ENCODE measurements at regions not wholly inside any gene's neighbourhood (a gene's known extent, or its start where the extent isn't known, plus 50 kb on each side); places are given as distances from the start of the nearest gene placed in this dataset.

- no peak for DNase-seq
Measured at GRCh38 chr5:133705331-133705730, 93.0 kb upstream of the FSTL4 start.

- no peak for DNase-seq
Measured at GRCh38 chr5:133704411-133704810, 92.1 kb upstream of the FSTL4 start.

DNA sequence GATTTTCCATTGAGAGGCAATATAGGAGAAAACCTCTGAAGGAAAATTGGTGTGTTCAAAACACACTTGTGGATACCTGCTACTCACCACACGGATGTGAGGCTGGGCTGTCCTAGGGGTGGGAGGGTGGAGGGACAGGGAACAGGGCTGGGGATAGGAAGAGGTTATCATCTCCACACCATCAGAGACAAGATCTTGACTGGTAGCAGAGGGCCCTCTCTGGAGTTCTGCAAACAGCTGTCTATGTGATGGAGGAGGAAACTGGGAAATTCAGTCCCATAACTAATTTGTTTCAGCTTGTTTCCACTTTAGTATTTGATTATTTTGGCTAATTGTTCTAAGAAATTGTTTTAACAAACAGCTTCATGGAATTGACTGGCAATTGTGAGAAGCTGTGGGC, 91.6 kb upstream of the FSTL4 start:
- DNase-seq = no peak

GRCh38 chr5:133702791-133703770, 90.7 kb upstream of the FSTL4 start:
- no peak for DNase-seq

DNA sequence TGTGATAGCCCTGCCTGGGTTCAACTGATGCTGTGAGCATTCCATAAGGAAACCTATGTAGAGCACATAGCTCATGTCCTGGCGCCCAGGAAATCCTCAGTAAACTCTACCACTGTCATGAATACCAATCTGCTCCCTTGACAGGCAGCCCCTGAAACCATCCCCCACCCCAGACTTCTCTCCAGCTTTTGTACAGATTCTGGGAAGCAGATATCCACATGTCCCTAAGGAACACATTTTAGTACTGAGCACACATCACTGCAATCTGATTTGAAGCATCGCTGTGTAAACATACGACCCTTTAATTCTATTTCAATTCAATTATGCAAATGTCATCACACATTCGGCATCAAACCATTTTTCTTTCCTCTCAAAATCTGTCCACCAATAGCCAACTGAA, 89.5 kb upstream of the FSTL4 start:
- DNase-seq = no peak

- no peak for DNase-seq
Measured at GRCh38 chr5:133700251-133700650, 87.9 kb upstream of the FSTL4 start.

- no peak for DNase-seq
Measured at GRCh38 chr5:133698646-133699526, 86.5 kb upstream of the FSTL4 start.

DNA sequence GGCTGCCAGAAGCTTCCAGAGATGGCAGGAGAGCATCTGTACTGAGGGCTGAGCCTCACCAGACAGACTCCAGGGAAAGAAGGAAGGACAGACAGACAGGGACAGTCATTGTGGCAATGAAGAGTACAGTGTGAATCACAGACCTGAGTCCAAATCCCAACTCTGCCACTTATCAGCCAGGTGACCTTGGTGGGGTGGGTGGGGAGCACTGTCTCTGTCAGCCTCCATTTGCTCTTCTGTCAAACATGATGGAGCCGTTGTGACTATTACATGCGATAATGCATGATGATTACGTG, 85.9 kb upstream of the FSTL4 start:
- no peak for DNase-seq

DNA sequence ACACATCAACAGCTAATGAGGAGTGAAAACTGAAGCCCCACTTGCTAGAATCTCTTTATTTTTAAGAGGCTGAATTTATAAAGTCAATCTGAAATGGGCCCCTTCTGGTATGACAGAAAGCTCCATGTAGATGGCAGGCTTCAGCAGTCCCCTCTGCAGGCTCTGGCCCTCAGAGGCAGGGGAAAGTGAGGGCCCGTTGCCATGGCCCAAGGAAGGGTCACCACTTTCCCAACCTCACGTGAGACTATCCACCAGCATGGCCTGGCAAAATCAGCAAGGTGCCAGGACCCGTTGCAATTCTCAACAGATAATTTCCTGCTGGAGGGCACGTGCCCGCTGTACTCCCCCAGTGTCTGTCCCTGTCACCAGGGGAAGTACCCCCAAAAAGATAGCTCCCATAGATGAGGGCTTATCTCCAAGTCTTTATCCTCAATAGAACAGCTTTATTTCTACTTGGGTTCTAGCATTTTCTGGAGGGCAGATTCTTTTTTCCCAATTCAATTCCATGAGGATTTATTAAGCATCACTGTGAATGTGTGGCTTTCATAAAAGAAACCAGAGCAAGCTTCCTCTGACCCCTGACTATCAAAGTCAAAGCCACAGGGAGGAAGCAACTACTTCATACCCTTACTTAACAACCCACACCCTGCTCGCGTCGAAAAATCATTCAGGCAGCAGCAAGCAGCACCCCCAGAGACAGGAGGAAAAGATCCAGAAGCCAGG, 85.4 kb upstream of the FSTL4 start:
- DNase-seq = no peak

- DNase-seq = no peak
Measured at GRCh38 chr5:133696782-133697507, 84.6 kb upstream of the FSTL4 start.

DNA sequence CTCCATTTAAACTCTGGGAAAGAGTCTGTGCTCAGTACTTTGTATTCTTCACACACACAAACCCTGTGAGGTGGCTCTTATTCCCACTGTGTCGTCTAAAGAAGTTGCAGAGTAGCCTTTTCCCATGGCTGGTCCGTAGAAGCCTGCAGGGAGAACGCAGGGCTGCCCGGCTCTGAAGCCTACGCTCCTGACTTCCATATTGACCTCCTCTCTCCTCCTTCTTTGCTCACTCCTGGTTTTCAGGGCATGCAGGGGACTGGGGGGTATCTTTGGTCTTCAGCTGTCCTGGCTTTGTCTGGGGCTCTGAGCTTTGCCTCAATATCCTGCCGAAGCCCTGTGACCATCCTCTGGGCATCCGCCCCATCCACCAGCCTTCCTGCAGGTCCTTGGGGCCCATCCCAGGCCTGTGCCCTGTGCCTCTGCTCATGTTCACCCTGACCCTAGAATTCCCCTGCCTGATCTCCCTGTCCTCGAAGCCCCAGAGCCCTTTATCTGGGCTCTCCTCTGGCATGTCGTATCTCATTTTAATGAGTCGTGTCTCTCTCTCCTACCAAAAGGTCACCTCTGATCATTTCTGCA, 83.8 kb upstream of the FSTL4 start:
- no peak for DNase-seq

- DNase-seq = no peak
Measured at GRCh38 chr5:133694181-133694831, 82.0 kb upstream of the FSTL4 start.

- DNase-seq = no peak
Measured at GRCh38 chr5:133691448-133691847, 79.1 kb upstream of the FSTL4 start.

DNA sequence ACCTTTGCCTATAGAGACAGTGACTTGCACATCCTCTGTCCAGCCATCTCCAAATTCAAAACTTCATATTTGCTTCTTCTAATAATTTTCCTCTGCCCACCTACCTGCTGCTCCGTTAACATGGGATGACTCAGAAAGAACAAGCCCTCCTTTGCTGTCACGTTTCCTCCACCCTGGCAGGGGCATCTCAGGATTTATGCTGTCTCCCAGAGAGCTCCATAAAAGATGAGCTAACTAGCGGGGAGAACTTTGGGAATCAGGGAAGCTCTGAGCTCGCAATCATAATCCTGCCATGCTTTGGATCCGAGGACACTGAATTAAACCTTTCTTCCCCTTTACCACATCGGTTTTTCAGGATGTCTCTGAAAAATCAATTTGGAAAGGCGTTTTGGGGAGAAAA, 78.4 kb upstream of the FSTL4 start:
- no peak for DNase-seq

DNA sequence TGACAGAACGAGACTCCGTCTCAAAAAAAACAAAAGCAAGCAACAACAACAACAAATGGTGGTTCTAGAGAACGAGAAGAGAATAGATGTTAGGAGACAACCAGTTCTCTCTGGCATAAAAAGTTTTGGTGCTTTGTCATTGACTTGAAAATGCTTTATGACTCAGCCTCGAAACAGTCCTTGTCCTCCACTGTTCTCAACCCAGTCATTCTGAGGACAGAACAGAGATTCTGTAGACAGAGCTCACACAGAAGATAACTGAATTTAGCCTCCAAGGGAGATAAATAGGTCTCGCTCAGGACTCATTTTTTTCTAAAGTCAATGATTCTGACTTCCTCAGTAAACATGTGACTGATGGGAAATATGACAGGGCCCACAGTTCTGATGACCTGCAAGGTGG, 76.0 kb upstream of the FSTL4 start:
- no peak for DNase-seq

DNA sequence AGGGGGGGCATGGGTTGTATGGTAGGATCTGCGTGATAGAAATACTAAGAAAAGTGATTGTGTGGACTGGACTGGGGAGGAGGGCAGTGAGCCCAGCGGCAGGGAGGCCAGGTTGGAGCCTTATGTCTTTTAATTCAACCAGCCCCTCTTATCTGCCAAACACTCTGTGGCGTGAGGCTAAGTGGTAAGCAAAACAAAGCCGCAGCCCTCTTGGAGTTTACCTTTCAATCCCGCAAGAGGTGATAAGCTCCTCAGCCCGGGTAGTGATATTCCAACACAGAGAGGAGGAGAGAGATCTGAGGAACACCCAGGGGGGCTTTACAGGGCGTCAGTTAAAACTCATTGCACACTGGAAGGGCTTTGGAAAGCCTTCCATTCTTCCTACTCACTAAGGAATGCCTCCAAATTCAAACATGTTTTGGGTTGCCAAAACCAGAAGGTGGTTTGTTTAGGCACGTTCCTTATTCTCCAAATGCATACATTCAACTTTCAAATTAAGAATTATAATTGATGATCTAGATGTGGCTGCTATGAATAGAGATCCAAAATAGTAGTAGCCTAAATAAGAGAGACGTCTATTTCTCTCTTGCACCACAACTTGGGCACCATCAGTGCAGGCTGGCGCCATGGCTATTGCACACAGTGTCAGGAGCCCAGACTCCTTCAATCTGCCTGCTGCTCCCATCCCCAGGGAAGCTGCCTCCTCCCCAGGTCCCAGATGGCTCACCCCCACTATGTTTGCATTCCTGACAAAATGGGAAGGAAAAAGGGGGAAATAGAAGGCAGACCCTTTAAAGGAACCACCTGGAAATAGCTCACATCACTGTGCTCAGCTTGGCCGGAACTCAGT, 75.1 kb upstream of the FSTL4 start:
- DNase-seq = no peak

DNA sequence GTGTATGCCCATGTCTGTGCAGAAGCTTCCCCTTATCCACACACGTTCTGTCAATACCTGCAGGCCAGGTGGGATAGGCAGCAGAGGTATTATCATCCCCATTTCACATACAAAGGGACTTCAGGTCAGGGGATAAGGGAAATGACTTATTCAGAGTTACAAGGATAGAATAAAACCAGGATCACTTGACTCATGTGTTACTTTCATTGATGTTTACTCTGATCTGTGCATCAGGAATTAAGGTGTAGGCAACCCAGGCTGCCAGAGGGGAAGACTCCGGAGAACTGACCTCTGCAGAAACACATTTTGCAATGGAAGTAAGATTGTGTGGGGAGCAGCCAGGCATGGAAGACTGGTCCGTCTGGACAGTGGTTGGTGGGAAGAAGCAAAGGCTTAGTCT, 74.2 kb upstream of the FSTL4 start:
- no peak for DNase-seq

DNA sequence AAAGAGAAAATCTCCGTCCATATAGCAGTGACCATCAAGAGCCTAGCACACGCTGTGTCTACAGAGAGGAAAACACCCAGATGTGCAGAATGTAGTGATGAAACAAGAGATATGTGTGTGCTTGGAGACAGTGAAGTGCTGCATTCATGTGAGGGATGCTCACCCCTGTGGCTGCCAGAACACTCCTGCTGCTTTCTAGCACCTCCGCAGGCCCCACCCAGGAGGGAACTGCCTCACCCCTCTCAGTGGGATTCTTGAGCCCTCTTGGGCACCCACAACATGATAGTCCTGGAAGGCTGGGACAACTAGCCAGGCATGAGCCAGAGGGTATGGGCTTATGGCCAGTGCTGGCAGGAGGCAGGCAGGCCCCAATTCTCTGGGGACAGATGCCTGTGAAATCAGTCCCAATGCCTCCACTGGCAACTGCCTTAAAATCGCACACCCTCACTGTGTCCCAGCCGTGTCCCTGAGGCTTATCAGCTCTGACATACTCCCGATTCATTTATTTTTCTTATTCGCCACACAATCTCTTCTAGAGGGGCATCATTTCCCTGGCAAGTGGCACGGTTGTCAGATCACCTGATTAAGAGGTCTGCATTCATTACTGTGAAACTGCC, 73.2 kb upstream of the FSTL4 start:
- no peak for DNase-seq

- no peak for DNase-seq
Measured at GRCh38 chr5:133683646-133684596, 71.6 kb upstream of the FSTL4 start.
